H9 (cell line): ENCODE measurements at regions not wholly inside any gene's neighbourhood (a gene's known extent, or its start where the extent isn't known, plus 50 kb on each side); places are given as distances from the start of the nearest gene placed in this dataset.

Experiments
- DNase-seq: peaks from one replicate; pipeline ENCODE4 v3.0.0-alpha.2; 2017
- H2AFZ ChIP-seq: one replicate; pipeline ENCODE4 v1.6.1; 2013; ENCODE audit warnings: mild to moderate bottlenecking, low read length, control low read depth, moderate library complexity
- H2AK5ac ChIP-seq: 2 replicates; pipeline ENCODE4 v1.6.1; 2013; ENCODE audit warnings: low read length, control low read depth, mixed read lengths; ENCODE audit not compliant: insufficient read length
- H2BK120ac ChIP-seq: one replicate; pipeline ENCODE4 v1.6.1; 2013; ENCODE audit warnings: low read depth, mild to moderate bottlenecking, low read length, control low read depth, inconsistent platforms; ENCODE audit not compliant: poor library complexity, severe bottlenecking
- H2BK12ac ChIP-seq: 2 replicates; pipeline ENCODE4 v1.6.1; 2013; ENCODE audit warnings: low read length, control low read depth, mixed read lengths, low read depth; ENCODE audit not compliant: insufficient read length
- H2BK15ac ChIP-seq: 2 replicates; pipeline ENCODE4 v1.6.1; 2013; ENCODE audit warnings: low read depth, low read length, control low read depth
- H2BK20ac ChIP-seq: one replicate; pipeline ENCODE4 v1.6.1; 2013; ENCODE audit warnings: low read depth, mild to moderate bottlenecking, low read length, control low read depth, inconsistent platforms; ENCODE audit not compliant: poor library complexity, severe bottlenecking
- H2BK5ac ChIP-seq: 2 replicates; pipeline ENCODE4 v1.6.1; 2013; ENCODE audit warnings: low read length, control low read depth, mixed read lengths; ENCODE audit not compliant: insufficient read length
- H3K14ac ChIP-seq: 2 replicates; pipeline ENCODE4 v1.6.1; 2013; ENCODE audit warnings: low read length, control low read depth; ENCODE audit not compliant: insufficient read depth
- H3K18ac ChIP-seq: 2 replicates; pipeline ENCODE4 v1.6.1; 2013; ENCODE audit warnings: low read depth, mild to moderate bottlenecking, mixed read lengths, low read length, control low read depth; ENCODE audit not compliant: insufficient read length
- H3K23ac ChIP-seq: 2 replicates; pipeline ENCODE4 v1.6.1; 2013; ENCODE audit warnings: low read length, control low read depth, mixed read lengths, low read depth; ENCODE audit not compliant: insufficient read length
- H3K23me2 ChIP-seq: 2 replicates; pipeline ENCODE4 v1.6.1; 2013; ENCODE audit warnings: low read depth, mild to moderate bottlenecking, mixed read lengths, low read length, control low read depth; ENCODE audit not compliant: insufficient read length, poor library complexity, severe bottlenecking
- H3K27ac ChIP-seq: 2 replicates; pipeline ENCODE4 v1.5.1; 2013; ENCODE audit warnings: low read length, control low read depth, mixed read lengths, low read depth; ENCODE audit not compliant: insufficient read length
- H3K27me3 ChIP-seq: 2 replicates; pipeline ENCODE4 v1.6.1; 2013; ENCODE audit warnings: low read length, control low read depth, inconsistent platforms; ENCODE audit not compliant: insufficient read depth
- H3K4ac ChIP-seq: 2 replicates; pipeline ENCODE4 v1.6.1; 2013; ENCODE audit warnings: low read depth, mild to moderate bottlenecking, control low read depth, inconsistent platforms, low read length, moderate library complexity
- H3K4me1 ChIP-seq: 2 replicates; pipeline ENCODE4 v1.6.1; 2013; ENCODE audit warnings: low read length, control low read depth, inconsistent platforms; ENCODE audit not compliant: insufficient read depth
- H3K4me2 ChIP-seq: 2 replicates; pipeline ENCODE4 v1.6.1; 2013; ENCODE audit warnings: low read length, control low read depth, mixed read lengths; ENCODE audit not compliant: insufficient read length, insufficient read depth
- H3K56ac ChIP-seq: 2 replicates; pipeline ENCODE4 v1.6.1; 2013; ENCODE audit warnings: low read depth, mild to moderate bottlenecking, mixed read lengths, low read length, control low read depth; ENCODE audit not compliant: insufficient read length
- H3K79me1 ChIP-seq: 2 replicates; pipeline ENCODE4 v1.6.1; 2013; ENCODE audit warnings: low read depth, mild to moderate bottlenecking, moderate library complexity, low read length, control low read depth, inconsistent platforms; ENCODE audit not compliant: insufficient read depth, poor library complexity, severe bottlenecking
- H3K79me2 ChIP-seq: 2 replicates; pipeline ENCODE4 v1.6.1; 2013; ENCODE audit warnings: low read length, control low read depth, inconsistent platforms; ENCODE audit not compliant: insufficient read depth
- H3K9ac ChIP-seq: 2 replicates; pipeline ENCODE4 v1.6.1; 2013; ENCODE audit warnings: low read length, control low read depth, mixed read lengths; ENCODE audit not compliant: insufficient read length; ENCODE audit errors: extremely low read depth
- H3K9me3 ChIP-seq: one replicate; pipeline ENCODE4 v1.6.1; 2013; ENCODE audit warnings: low read depth, low read length, inconsistent platforms; ENCODE audit not compliant: control insufficient read depth
- H3T11ph ChIP-seq: one replicate; pipeline ENCODE4 v1.6.1; 2013; ENCODE audit warnings: mild to moderate bottlenecking, low read length, control low read depth, inconsistent platforms
- H4K20me1 ChIP-seq: one replicate; pipeline ENCODE4 v1.6.1; 2013; ENCODE audit not compliant: control insufficient read depth, insufficient read length, insufficient read depth
- H4K5ac ChIP-seq: 2 replicates; pipeline ENCODE4 v1.6.1; 2013; ENCODE audit warnings: low read depth, mild to moderate bottlenecking, mixed read lengths, low read length, control low read depth; ENCODE audit not compliant: insufficient read length
- H4K8ac ChIP-seq: replicated peaks from 2 replicates; pipeline ENCODE4 v1.6.1; 2013; ENCODE audit warnings: low read length, control low read depth, mixed read lengths, low read depth; ENCODE audit not compliant: insufficient read length
- H4K91ac ChIP-seq: 2 replicates; pipeline ENCODE4 v1.6.1; 2013; ENCODE audit warnings: low read depth, mild to moderate bottlenecking, moderate library complexity, mixed read lengths, low read length, control low read depth; ENCODE audit not compliant: insufficient read length
- H3K27ac Mint-ChIP-seq, 3 experiments: 2 replicates in 2 of 3; 3 replicates in 1 of 3; pipeline ENCODE4 v1.8.0; 2020 to 2021; ENCODE audit warnings: mixed read lengths in 3 of 3, mild to moderate bottlenecking in 1 of 3, moderate library complexity in 1 of 3
- H3K27me3 Mint-ChIP-seq: 2 replicates; pipeline ENCODE4 v1.8.0; 2021; ENCODE audit warnings: low read depth, mild to moderate bottlenecking, moderate library complexity, mixed read lengths
- H3K36me3 Mint-ChIP-seq, 3 experiments: 2 replicates in 2 of 3; 3 replicates in 1 of 3; pipeline ENCODE4 v1.8.0; 2020 to 2021; ENCODE audit warnings: low read depth in 3 of 3, mixed read lengths in 3 of 3; ENCODE audit not compliant: insufficient read depth in 1 of 3
- H3K4me1 Mint-ChIP-seq, 2 experiments: 2 replicates each; pipeline ENCODE4 v1.8.0; 2020; ENCODE audit warnings: mixed read lengths in 2 of 2
- H3K4me3 Mint-ChIP-seq, 2 experiments: 2 replicates in 1 of 2; 3 replicates in 1 of 2; pipeline ENCODE4 v1.8.0; 2020 to 2021; ENCODE audit warnings: mild to moderate bottlenecking in 2 of 2, mixed read lengths in 2 of 2, moderate library complexity in 1 of 2
- H3K9me3 Mint-ChIP-seq, 2 experiments: 2 replicates in 1 of 2; 3 replicates in 1 of 2; pipeline ENCODE4 v1.8.0; 2020; ENCODE audit warnings: mild to moderate bottlenecking in 2 of 2, mixed read lengths in 2 of 2, moderate library complexity in 1 of 2
- CTCF ChIP-seq: fragments of 200-600 bp; sonication (generic); conservative IDR thresholded peaks from 3 replicates; pipeline ENCODE4 v1.8.0; 2021; ENCODE audit warnings: antibody characterized with exemption, mild to moderate bottlenecking
- WGBS: extraction: QIAGEN DNeasy Blood & Tissue Kit; methylation state at CpG from one replicate; pipeline ENCODE4 v1.1.7; 2013; ENCODE audit warnings: missing lambda C conversion rate, low lambda C conversion rate, mixed read lengths; ENCODE audit not compliant: insufficient read length; ENCODE audit errors: extremely low coverage; 5-methylcytosine and 5-hydroxymethylcytosine counted together

GRCh38 chr22:48555606-48556005 is 1272.1 kb downstream of the BRD1 start:
- H4K8ac ChIP-seq: no peak overlapping the region
- H2BK12ac ChIP-seq: no peak overlapping the region
- H2BK120ac ChIP-seq: no peak overlapping the region
- Mint-ChIP-seq H3K4me1 (peaks cover 7 to 14% of the 10 kb centered on the region in 2 experiments), H3K9me3 (no peaks in the 10 kb centered on the region), H3K27ac (no peak overlapping the region), H3K27me3 (no peaks in the 10 kb centered on the region; the same call in 1 of the 2 replicates), H3K36me3 (no peaks in the 10 kb centered on the region), H3K4me3 (no peak overlapping the region)
- H3K4ac ChIP-seq: no peak overlapping the region
- H3K56ac ChIP-seq: no peak overlapping the region
- no peak overlapping the region for H2BK15ac ChIP-seq
- no peak overlapping the region for H2AFZ ChIP-seq
- no peak overlapping the region for H3K18ac ChIP-seq
- no peaks in the 10 kb centered on the region for H3K27me3 ChIP-seq
- no peak for DNase-seq
- no peaks in the 10 kb centered on the region for H3K9me3 ChIP-seq
- H3K9ac ChIP-seq: no peak overlapping the region
- H3K27ac ChIP-seq: no peak overlapping the region
- no peak overlapping the region for H3T11ph ChIP-seq
- WGBS: no CpG with 5 or more reads among the region's 10 CpGs
- H3K4me1 ChIP-seq: no peaks in the 10 kb centered on the region
- no peak overlapping the region for H2BK5ac ChIP-seq
- no peaks in the 10 kb centered on the region for H3K23me2 ChIP-seq
- no peak overlapping the region for H3K4me2 ChIP-seq
- peaks cover 3% of the 10 kb centered on the region for H3K79me1 ChIP-seq
- no peak overlapping the region for H4K91ac ChIP-seq
- no peaks in the 10 kb centered on the region for H4K20me1 ChIP-seq
- no peak overlapping the region for H3K23ac ChIP-seq
- H2AK5ac ChIP-seq: no peak overlapping the region
- no peak overlapping the region for H3K14ac ChIP-seq
- no peak overlapping the region for H2BK20ac ChIP-seq
- TF ChIP-seq CTCF: no peak
- H3K79me2 ChIP-seq: no peaks in the 10 kb centered on the region
- no peak overlapping the region for H4K5ac ChIP-seq
